SK-N-SH treated with all-trans-retinoic acid at 6 μM for 48 hours (cell line): ENCODE measurements at regions not wholly inside any gene's neighbourhood (a gene's known extent, or its start where the extent isn't known, plus 50 kb on each side); places are given as distances from the start of the nearest gene placed in this dataset.

ENCODE experiments used
- ARNTL ChIP-seq: fragments of 450-650 bp; formaldehyde crosslinking; IDR thresholded peaks from 2 replicates; pipeline ENCODE4 v1.5.0; 2020; ENCODE audit warnings: low read depth, mild to moderate bottlenecking, moderate library complexity, borderline replicate concordance
- CSDC2 ChIP-seq: fragments of 250-450 bp; sonication (Bioruptor Pico); IDR thresholded peaks from 2 replicates; pipeline ENCODE4 v1.5.0; 2020; ENCODE audit warnings: mild to moderate bottlenecking, moderate library complexity
- OSR1 ChIP-seq: fragments of 250-450 bp; sonication (Bioruptor Pico); IDR thresholded peaks from 2 replicates; pipeline ENCODE4 v1.8.0; 2022; ENCODE audit warnings: moderate library complexity, mild to moderate bottlenecking, inconsistent platforms
- PATZ1 ChIP-seq: fragments of 250-450 bp; sonication (Bioruptor Pico); IDR thresholded peaks from 2 replicates; pipeline ENCODE4 v1.8.0; 2020; ENCODE audit warnings: mild to moderate bottlenecking, moderate library complexity, borderline replicate concordance
- TCF4 ChIP-seq: fragments of 250-450 bp; sonication (Bioruptor Pico); IDR thresholded peaks from 2 replicates; pipeline ENCODE4 v1.8.0; 2021; ENCODE audit warnings: mild to moderate bottlenecking, moderate library complexity, borderline replicate concordance
- TOX ChIP-seq: fragments of 250-450 bp; sonication (Bioruptor Pico); IDR thresholded peaks from 2 replicates; pipeline ENCODE4 v1.8.0; 2021; ENCODE audit warnings: mild to moderate bottlenecking, moderate library complexity, borderline replicate concordance
- TSHZ2 ChIP-seq: fragments of 250-450 bp; sonication (Bioruptor Pico); IDR thresholded peaks from 2 replicates; pipeline ENCODE4 v1.5.0; 2020; ENCODE audit warnings: mild to moderate bottlenecking, moderate library complexity
- ZFP3 ChIP-seq: fragments of 250-450 bp; sonication (Bioruptor Pico); IDR thresholded peaks from 2 replicates; pipeline ENCODE4 v1.5.0; 2020; ENCODE audit warnings: mild to moderate bottlenecking, moderate library complexity
- ZFP30 ChIP-seq: fragments of 450-650 bp; formaldehyde crosslinking; IDR thresholded peaks from 2 replicates; pipeline ENCODE4 v1.5.0; 2022; ENCODE audit warnings: mild to moderate bottlenecking, moderate library complexity
- ZNF565 ChIP-seq: fragments of 450-650 bp; formaldehyde crosslinking; conservative IDR thresholded peaks from 2 replicates; pipeline ENCODE4 v1.5.0; 2020; ENCODE audit warnings: low read depth, mild to moderate bottlenecking, moderate library complexity

GRCh38 chr2:154992826-154993225 is 294.3 kb downstream of the KCNJ3 start:
- TF ChIP-seq ZFP3 (no peak), TOX (no peak), CSDC2 (CRISPR knock-in tag) (no peak), ZFP30 (CRISPR knock-in tag) (no peak), TSHZ2 (no peak), TCF4 (CRISPR knock-in tag) (no peak), ARNTL (CRISPR knock-in tag) (no peak), PATZ1 (no peak), OSR1 (no peak), ZNF565 (no peak)
